ENCODE measurements at regions not wholly inside any gene's neighbourhood (a gene's known extent, or its start where the extent isn't known, plus 50 kb on each side); places are given as distances from the start of the nearest gene placed in this dataset.

DNA sequence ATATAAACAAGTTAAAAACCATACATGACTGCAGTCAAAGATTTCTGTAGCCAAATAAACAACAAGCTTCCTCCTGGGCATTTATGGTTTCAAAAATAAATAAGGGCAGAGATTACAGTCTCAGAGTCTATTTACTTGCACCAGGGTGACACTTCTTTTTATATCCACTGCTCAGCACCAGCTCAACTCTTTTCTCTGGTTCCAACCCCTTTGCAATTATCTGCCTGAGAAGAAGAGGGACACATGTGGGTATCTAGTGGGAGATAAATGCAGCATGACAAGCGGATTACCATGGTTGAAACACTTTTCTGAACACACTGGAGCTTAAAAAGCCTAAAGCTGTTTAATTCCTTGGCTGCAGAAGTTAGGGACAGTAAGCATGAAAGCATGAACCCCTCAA lies 311.5 kb downstream of the CNTN3 start:
- H3K4me3 Mint-ChIP-seq = no peak overlapping the region
- H3K9me3 Mint-ChIP-seq = no peaks in the 10 kb centered on the region
- H3K27ac Mint-ChIP-seq = no peak overlapping the region
- no peaks in the 10 kb centered on the region for H3K27me3 Mint-ChIP-seq
- ATAC-seq (ENCODE audit: low read depth) (no peak), DNase-seq (no peak)
- POLR2A ChIA-PET = no interaction called here
- no peaks in the 10 kb centered on the region for H3K4me1 Mint-ChIP-seq
- no peaks in the 10 kb centered on the region for H3K36me3 Mint-ChIP-seq

DNA sequence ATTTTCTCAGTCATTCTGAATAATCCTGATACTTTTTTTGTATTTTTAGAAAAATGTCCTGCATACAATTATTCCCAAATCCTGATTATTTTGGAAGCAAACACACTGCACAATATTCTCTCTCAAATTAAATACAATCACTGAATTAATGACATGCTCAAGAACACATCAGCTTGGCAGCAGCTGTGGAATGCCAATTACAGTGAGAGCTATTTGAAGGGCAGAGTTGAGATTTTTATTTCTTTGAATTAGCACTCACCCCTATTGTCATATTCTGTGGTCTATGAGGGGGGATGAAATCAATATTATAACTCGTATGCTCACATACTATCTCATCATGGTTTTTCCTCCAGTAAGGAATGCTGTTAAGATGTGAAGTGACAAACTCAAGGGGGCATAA lies 312.2 kb downstream of the CNTN3 start:
- POLR2A ChIA-PET = no interaction called here
- H3K36me3 Mint-ChIP-seq = no peaks in the 10 kb centered on the region
- H3K4me3 Mint-ChIP-seq = no peak overlapping the region
- no peak overlapping the region for H3K27ac Mint-ChIP-seq
- ATAC-seq (ENCODE audit: low read depth) (no peak), DNase-seq (no peak)
- H3K9me3 Mint-ChIP-seq = no peaks in the 10 kb centered on the region
- H3K4me1 Mint-ChIP-seq = no peaks in the 10 kb centered on the region
- H3K27me3 Mint-ChIP-seq = no peaks in the 10 kb centered on the region

DNA sequence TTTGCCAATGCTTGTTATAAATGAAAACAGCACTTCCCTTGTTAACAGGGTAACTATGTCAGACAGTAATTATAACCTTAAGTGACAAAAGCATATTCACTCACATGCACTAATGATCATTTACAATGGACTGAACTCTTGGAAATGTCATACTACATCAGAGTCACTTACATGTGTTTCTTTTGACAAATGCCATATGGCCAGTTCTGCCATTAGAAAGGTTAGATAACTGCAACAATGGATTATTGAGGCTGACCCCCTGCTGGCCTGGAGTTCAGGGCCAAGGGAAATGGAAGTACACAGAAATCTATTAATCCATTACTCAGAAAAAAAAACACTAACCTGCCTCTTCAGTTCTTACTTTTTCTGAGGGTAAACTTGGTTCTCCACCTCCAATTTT lies 313.4 kb downstream of the CNTN3 start:
- Mint-ChIP-seq H3K36me3 (no peaks in the 10 kb centered on the region), H3K27ac (no peak overlapping the region), H3K4me1 (no peaks in the 10 kb centered on the region), H3K27me3 (no peaks in the 10 kb centered on the region), H3K9me3 (no peaks in the 10 kb centered on the region), H3K4me3 (no peak overlapping the region)
- POLR2A ChIA-PET = no interaction called here
- ATAC-seq (ENCODE audit: low read depth) (no peak), DNase-seq (no peak)

DNA sequence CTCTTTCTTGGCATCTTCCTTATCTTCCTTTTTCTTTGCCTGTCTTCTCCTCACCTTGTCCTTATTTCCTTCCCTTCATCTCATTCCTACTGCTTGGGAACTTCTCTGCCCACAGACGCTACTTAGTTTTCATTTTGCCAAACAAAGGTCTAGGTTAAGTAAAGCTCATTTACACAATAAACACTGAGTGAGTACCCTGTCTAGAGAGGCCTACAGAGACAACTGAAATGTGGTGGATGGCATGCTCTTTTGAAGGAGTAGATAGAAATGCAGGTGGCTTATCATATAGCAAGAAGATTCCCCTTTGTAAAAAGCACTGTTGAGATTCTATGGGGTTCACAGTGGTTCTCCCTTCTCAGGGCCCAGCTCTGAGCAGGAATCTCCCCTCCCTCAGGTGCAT lies 319.0 kb downstream of the CNTN3 start:
- Mint-ChIP-seq H3K27me3 (no peaks in the 10 kb centered on the region), H3K36me3 (no peaks in the 10 kb centered on the region), H3K4me1 (no peaks in the 10 kb centered on the region), H3K27ac (no peak overlapping the region), H3K4me3 (no peak overlapping the region), H3K9me3 (peaks cover 9% of the 10 kb centered on the region)
- ATAC-seq (ENCODE audit: low read depth) = no peak
- no peak for DNase-seq
- POLR2A ChIA-PET = no interaction called here

DNA sequence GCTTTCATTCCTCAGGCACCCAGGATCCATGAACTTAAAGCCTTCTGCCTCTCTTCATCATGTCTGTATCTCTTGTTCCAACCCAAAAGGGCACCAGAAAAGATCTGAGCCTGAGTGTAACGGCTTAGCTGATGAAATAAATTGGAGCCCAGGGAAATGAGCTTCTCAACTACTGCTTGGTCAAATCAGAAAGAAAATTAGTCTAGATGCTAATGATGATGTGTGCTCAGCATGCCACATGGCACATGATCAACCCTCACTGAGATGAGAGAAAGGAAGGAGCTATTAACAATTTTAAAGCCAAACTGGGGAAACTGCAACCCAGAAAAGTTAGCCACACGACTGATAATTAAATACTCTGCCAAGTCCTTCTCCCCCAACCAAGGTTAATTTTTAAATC lies 325.7 kb downstream of the CNTN3 start:
- DNase-seq = no peak
- no peaks in the 10 kb centered on the region for H3K4me1 Mint-ChIP-seq
- ATAC-seq (ENCODE audit: low read depth) = no peak
- POLR2A ChIA-PET = no interaction called here
- no peak overlapping the region for H3K27ac Mint-ChIP-seq
- H3K36me3 Mint-ChIP-seq = no peaks in the 10 kb centered on the region
- no peaks in the 10 kb centered on the region for H3K27me3 Mint-ChIP-seq
- peaks cover 7% of the 10 kb centered on the region for H3K9me3 Mint-ChIP-seq
- H3K4me3 Mint-ChIP-seq = no peak overlapping the region

DNA sequence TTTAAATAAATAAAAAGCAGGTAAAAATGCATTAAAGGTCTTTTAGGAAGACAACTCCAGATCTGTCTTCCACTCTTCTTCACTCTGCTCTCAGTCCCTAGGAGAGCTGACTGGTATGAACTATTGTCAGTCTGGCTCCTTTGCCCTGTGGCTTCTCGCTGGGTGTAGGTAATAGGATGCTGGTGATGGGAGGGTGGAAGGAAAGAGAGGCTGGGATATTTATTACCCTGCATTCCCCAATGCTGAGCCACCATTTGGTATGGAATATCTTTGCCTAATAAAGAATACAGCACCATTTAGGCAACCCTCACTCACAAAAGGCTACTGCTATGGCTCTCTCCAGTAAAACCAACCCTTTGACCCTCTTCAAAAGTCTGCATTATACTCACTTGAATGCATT lies 326.9 kb downstream of the CNTN3 start:
- Mint-ChIP-seq H3K27ac (no peak overlapping the region), H3K4me1 (no peaks in the 10 kb centered on the region), H3K9me3 (peaks cover 8% of the 10 kb centered on the region), H3K27me3 (no peaks in the 10 kb centered on the region), H3K36me3 (no peaks in the 10 kb centered on the region), H3K4me3 (no peak overlapping the region)
- no peak for ATAC-seq (ENCODE audit: low read depth)
- DNase-seq = no peak
- POLR2A ChIA-PET = no interaction called here

DNA sequence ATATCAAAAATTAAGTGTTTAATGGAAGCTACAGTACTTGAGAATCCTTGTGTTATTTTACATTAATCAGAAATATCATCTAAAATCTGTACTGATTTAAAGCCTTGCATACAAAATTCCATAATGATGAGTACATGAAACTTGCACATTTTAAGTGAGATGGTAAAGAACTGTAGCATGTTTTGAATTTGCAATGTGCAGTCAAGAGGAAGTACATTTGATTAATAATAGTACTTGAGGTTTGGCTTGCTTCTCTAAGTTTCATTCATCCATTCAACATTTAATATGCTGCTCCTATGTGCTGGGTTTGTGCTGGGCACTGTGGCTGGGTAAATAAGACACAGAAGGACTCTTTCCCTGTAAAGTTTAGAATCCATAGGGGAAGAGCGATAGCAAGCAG lies 332.3 kb downstream of the CNTN3 start:
- no peak for ATAC-seq (ENCODE audit: low read depth)
- H3K36me3 Mint-ChIP-seq = no peaks in the 10 kb centered on the region
- no peak overlapping the region for H3K4me3 Mint-ChIP-seq

DNA sequence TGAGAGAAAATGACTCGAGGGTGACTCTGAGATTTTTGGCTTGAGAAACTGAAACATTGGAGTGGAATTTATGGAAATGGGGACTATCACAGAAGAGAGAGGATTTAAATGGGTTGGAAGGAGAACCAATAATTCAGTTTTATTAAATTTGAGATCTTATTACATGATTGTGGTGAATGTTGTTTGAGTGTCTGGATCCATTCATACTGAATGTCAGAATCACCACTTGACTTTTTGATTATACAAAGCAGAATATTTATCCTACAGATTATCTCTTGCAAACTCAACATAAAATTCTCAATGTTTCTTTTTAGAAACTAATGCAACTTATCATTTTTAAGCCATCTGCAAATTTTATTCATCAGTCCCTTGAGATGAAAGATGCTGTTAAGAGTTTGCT lies 332.8 kb downstream of the CNTN3 start:
- Mint-ChIP-seq H3K4me1 (no peaks in the 10 kb centered on the region), H3K27ac (no peak overlapping the region), H3K36me3 (no peaks in the 10 kb centered on the region), H3K4me3 (no peak overlapping the region), H3K27me3 (no peaks in the 10 kb centered on the region), H3K9me3 (peaks cover 9% of the 10 kb centered on the region)
- POLR2A ChIA-PET = no interaction called here
- no peak for DNase-seq
- no peak for ATAC-seq (ENCODE audit: low read depth)

More for the DNA sequence above, 332.3 kb downstream of the CNTN3 start:
- H3K27me3 Mint-ChIP-seq = no peaks in the 10 kb centered on the region
- POLR2A ChIA-PET = no interaction called here
- no peak for DNase-seq
- H3K9me3 Mint-ChIP-seq = peaks cover 9% of the 10 kb centered on the region
- no peak overlapping the region for H3K27ac Mint-ChIP-seq
- no peaks in the 10 kb centered on the region for H3K4me1 Mint-ChIP-seq

DNA sequence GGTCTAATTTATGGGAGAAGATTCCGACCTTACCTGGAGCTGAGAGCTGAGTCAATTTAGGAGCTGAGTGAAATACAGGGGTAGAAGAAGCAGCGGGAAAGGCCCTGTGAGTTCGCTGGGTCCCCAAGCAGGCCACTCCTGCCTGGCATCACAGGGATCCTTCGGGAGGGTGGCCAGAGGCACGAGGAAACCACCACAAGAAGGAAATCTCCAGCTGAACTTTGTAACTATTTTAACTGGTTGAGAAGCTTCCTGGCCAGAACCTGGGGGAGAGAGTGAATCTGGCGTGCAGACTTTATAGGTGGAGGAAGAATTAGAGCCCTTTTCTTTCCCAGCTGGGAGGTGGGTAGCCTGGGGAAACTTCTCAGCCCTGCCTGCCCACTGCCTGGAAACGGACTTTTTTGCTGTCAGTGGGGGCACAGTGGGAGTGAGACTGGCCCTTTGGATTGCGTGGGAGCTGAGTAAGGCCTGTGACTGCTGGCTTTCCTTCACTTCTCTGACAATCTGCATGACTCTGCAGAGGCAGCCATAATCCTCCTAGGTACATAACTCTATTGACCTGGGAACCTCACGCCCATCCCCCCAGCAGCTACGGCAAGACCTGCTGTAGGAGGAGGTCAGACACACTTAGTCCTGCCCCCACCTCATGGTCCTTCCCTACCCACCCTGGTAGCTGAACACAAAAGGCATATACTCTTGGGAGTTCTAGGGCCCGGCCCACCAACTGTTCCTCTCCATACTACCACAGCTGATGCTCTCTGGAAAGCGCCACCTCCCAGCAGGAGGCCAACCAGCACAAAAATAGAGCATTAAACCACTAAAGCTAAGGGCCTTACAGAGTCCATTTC lies 340.7 kb downstream of the CNTN3 start:
- no peaks in the 10 kb centered on the region for H3K4me1 Mint-ChIP-seq
- ATAC-seq (ENCODE audit: low read depth) = no peak
- no peak overlapping the region for H3K4me3 Mint-ChIP-seq

DNA sequence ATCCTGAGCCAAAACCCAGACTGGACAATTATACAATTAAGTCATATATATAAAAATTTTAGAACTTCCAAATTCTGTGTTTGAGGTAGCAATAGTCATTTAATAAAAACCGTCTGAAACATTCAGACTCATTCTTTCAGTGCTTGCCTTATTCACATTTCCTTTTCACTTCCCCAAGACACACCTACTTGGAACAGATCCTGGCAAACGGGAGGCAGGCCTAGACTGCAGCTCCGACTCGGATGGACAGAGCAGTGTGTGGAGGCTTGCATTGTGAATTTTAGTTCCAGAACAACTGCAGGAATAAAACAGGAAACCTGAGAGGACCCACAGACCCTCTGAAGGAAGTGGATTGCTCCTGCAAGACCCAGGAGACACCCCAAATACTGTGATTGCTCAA lies 341.4 kb downstream of the CNTN3 start:
- no peak overlapping the region for H3K27ac Mint-ChIP-seq
- H3K9me3 Mint-ChIP-seq = peaks cover 1% of the 10 kb centered on the region
- no peaks in the 10 kb centered on the region for H3K27me3 Mint-ChIP-seq
- H3K4me3 Mint-ChIP-seq = no peak overlapping the region
- ATAC-seq (ENCODE audit: low read depth) (no peak), DNase-seq (no peak)
- H3K4me1 Mint-ChIP-seq = no peaks in the 10 kb centered on the region
- no peaks in the 10 kb centered on the region for H3K36me3 Mint-ChIP-seq
- POLR2A ChIA-PET = no interaction called here

More for the DNA sequence above, 340.7 kb downstream of the CNTN3 start:
- H3K27me3 Mint-ChIP-seq = no peaks in the 10 kb centered on the region
- no peak overlapping the region for H3K27ac Mint-ChIP-seq
- H3K9me3 Mint-ChIP-seq = peaks cover 1% of the 10 kb centered on the region
- no peaks in the 10 kb centered on the region for H3K36me3 Mint-ChIP-seq
- no peak for DNase-seq
- POLR2A ChIA-PET = no interaction called here

DNA sequence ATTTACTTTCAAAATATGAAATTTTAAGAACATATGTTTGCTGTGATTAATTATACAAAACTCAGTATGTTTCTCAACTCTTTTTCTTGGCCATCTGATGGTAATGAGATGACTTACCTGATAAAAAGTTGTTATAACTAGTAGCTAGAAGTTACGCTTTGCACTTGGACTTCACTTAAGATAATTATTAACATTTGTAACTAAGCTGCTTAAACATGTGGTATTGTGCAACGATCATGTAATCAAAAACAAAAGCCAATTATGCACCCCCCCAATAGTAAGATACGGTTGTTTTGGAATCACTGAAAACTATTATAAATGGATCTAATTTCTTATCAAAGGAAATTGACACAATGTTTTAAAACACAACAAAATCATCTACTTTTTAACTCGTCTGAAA lies 342.9 kb downstream of the CNTN3 start:
- ATAC-seq (ENCODE audit: low read depth) = no peak
- no peak for DNase-seq
- no peak overlapping the region for H3K27ac Mint-ChIP-seq
- no peaks in the 10 kb centered on the region for H3K4me1 Mint-ChIP-seq
- H3K36me3 Mint-ChIP-seq = no peaks in the 10 kb centered on the region
- H3K4me3 Mint-ChIP-seq = no peak overlapping the region
- H3K27me3 Mint-ChIP-seq = no peaks in the 10 kb centered on the region
- H3K9me3 Mint-ChIP-seq = peaks cover 1% of the 10 kb centered on the region
- POLR2A ChIA-PET = no interaction called here

DNA sequence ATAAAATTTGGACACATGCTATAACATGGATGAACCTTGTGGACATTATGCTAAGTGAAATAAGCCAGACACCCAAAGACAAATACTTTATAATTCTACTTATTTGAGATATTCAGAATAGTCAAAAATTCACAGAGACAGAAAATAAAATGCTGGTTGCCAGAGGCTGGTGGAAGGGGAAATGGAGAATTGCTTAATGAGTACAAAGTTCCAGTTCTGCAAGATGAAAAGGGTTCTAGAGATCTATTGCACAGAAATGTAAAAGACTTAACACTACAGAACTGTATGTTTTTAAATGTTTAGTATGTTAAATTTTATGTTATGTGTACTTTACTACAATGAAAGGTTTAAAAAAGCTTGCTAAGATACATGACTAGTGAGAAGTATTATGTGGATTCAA lies 344.8 kb downstream of the CNTN3 start:
- Mint-ChIP-seq H3K27ac (no peak overlapping the region), H3K36me3 (no peaks in the 10 kb centered on the region), H3K27me3 (no peaks in the 10 kb centered on the region), H3K9me3 (no peaks in the 10 kb centered on the region), H3K4me3 (no peak overlapping the region), H3K4me1 (no peaks in the 10 kb centered on the region)
- ATAC-seq (ENCODE audit: low read depth) (no peak), DNase-seq (no peak)
- POLR2A ChIA-PET = no interaction called here

DNA sequence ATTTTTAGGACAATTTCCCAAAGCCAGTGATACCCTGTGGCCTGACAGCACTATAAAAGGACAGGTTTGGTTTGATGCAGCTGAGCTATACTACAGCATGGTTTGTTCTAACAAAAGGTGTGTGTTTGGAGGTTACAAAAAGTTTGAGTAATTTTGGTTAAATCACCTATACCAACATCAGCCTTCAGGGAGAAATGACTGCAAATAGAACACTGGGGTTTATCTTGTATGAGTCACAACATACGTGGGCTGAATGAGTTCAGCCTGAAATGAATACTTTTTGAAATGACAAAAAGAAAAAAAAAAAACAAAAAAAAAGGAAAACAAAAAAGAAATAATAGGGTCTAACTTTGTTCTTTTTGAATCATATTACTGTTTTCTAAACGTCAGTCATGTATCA lies 345.7 kb downstream of the CNTN3 start:
- no peaks in the 10 kb centered on the region for H3K27me3 Mint-ChIP-seq
- H3K36me3 Mint-ChIP-seq = no peaks in the 10 kb centered on the region
- POLR2A ChIA-PET = no interaction called here
- DNase-seq (no peak), ATAC-seq (ENCODE audit: low read depth) (no peak)
- no peaks in the 10 kb centered on the region for H3K4me1 Mint-ChIP-seq
- H3K9me3 Mint-ChIP-seq = no peaks in the 10 kb centered on the region
- no peak overlapping the region for H3K4me3 Mint-ChIP-seq
- no peak overlapping the region for H3K27ac Mint-ChIP-seq

DNA sequence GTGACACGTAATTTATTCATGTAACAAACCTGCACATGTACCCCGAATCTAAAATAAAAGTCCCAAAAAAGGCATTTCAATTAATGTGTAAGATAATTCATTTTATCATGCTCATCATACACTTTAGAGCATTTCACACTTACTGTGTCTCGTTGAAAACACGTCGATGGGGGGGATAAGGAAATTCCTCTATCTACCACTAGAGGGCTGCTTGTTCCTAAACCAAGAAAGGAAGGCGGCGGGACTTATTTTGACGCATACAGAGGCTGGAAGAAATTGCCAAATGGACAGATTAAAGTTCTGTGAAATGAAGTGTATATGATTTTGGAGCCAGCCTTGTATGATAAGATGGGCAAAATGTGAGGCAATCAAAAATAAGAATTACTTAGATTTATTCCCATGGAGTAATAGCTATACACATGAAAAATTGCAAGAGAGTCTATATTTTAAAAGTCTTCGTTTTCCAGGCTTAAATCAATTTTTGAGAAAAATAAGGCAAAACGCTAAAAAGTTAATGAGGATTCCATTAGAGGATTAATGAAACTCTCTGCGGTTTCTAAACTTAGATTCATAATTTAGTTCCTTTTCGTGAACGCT lies 346.8 kb downstream of the CNTN3 start:
- DNase-seq (no peak), ATAC-seq (ENCODE audit: low read depth) (no peak)
- POLR2A ChIA-PET = no interaction called here
- H3K36me3 Mint-ChIP-seq = no peaks in the 10 kb centered on the region
- no peaks in the 10 kb centered on the region for H3K4me1 Mint-ChIP-seq
- H3K4me3 Mint-ChIP-seq = no peak overlapping the region
- H3K9me3 Mint-ChIP-seq = no peaks in the 10 kb centered on the region
- no peaks in the 10 kb centered on the region for H3K27me3 Mint-ChIP-seq
- no peak overlapping the region for H3K27ac Mint-ChIP-seq
